ENCODE measurements at regions not wholly inside any gene's neighbourhood (a gene's known extent, or its start where the extent isn't known, plus 50 kb on each side); places are given as distances from the start of the nearest gene placed in this dataset.

- TF ChIP-seq CTCF (IDR thresholded peaks at IDR 0.05) (no peak), POLR2A (IDR thresholded peaks at IDR 0.05) (no peak), POLR2AphosphoS5 (IDR thresholded peaks at IDR 0.05) (no peak)
Observed at GRCh38 chr6:3621411-3621810, 130.1 kb downstream of the PXDC1 start.

Measured in prostate gland (tissue), 2 donors.